GM12875 (cell line): ENCODE measurements at regions not wholly inside any gene's neighbourhood (a gene's known extent, or its start where the extent isn't known, plus 50 kb on each side); places are given as distances from the start of the nearest gene placed in this dataset.

Experiments used
- H3K4me3 ChIP-seq: one replicate; pipeline ENCODE4 v1.5.1; 2011; ENCODE audit warnings: low read depth, low read length, control low read depth
- TF ChIP-seq, protein P1 (sequence below): IDR thresholded peaks from 2 replicates; pipeline ENCODE4 v1.5.1; 2011; ENCODE audit warnings: low read depth, mild to moderate bottlenecking, control low read depth, inconsistent platforms, low read length, moderate library complexity, borderline replicate concordance; ENCODE audit not compliant: insufficient read depth

DNA sequence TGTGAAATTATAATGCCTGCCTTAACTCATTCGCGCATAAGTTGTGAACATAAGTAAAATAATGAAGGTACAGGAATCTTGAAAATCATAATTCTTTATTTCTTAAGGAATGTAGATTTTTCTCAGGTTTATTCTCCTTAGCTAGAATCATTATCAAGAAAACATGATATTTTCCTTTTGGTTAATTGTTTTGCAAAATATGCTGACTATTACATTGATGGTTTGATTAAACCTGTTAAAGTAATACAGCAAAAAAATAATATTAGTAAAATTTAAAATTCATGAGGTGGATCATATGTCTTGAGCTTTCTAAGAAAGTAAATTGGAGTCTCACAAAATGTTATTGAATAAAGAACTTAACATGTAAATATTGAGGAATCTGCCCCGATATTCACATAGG lies 178.7 kb upstream of the TRAM1L1 start:
- H3K4me3 ChIP-seq = no peak overlapping the region
- TF ChIP-seq, protein P1, sequence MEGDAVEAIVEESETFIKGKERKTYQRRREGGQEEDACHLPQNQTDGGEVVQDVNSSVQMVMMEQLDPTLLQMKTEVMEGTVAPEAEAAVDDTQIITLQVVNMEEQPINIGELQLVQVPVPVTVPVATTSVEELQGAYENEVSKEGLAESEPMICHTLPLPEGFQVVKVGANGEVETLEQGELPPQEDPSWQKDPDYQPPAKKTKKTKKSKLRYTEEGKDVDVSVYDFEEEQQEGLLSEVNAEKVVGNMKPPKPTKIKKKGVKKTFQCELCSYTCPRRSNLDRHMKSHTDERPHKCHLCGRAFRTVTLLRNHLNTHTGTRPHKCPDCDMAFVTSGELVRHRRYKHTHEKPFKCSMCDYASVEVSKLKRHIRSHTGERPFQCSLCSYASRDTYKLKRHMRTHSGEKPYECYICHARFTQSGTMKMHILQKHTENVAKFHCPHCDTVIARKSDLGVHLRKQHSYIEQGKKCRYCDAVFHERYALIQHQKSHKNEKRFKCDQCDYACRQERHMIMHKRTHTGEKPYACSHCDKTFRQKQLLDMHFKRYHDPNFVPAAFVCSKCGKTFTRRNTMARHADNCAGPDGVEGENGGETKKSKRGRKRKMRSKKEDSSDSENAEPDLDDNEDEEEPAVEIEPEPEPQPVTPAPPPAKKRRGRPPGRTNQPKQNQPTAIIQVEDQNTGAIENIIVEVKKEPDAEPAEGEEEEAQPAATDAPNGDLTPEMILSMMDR = no peak

- TF ChIP-seq, protein P1 = no peak
- H3K4me3 ChIP-seq = no peak overlapping the region
Measured at GRCh38 chr4:117267317-117267716, 181.9 kb upstream of the TRAM1L1 start.

DNA sequence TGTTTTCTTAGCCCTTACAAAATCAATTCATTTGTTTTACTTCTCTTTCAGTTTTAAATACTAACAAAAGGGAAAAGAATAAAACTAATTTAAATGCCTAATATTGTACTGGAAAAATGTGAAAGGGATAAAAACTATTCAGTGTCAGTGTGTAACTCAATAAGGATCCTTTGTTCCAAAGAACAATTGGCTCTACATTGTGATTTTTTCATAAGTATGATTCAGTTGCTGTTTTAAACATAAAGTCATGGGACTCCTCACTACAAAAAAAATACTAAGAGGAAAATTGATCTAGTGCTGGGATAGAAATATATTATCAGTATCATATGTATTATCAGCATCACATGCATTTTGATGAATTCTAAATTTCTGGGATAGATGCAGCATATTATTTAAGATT lies 199.4 kb upstream of the TRAM1L1 start:
- no peak overlapping the region for H3K4me3 ChIP-seq
- TF ChIP-seq, protein P1 = no peak

GRCh38 chr4:117293784-117294183 lies 208.4 kb upstream of the TRAM1L1 start:
- TF ChIP-seq, protein P1 = no peak
- H3K4me3 ChIP-seq = no peak overlapping the region

GRCh38 chr4:117302226-117302625 lies 216.8 kb upstream of the TRAM1L1 start:
- TF ChIP-seq, protein P1 = no peak
- H3K4me3 ChIP-seq = no peak overlapping the region

- no peak overlapping the region for H3K4me3 ChIP-seq
- TF ChIP-seq, protein P1 = no peak
Measured at GRCh38 chr4:117311215-117311614, 225.8 kb upstream of the TRAM1L1 start.

DNA sequence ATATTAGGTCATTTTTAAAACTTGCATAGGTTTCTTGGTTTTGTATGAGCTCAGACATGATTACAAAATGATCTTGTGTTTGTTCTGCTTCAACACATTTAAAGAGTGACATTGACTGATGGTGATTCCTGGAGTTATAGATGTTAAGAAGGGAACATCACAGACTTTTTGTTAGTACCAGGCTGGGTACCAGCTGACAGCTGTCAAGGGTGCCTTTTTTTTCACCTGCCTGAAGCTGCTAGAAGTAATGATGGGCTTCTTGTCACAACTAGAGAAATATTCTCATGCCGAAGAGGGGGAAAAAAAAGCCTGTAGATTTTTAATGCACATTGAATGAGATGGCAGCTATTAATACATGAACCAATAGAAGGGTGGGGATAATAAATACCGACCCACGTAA lies 226.6 kb upstream of the TRAM1L1 start:
- no peak overlapping the region for H3K4me3 ChIP-seq
- TF ChIP-seq, protein P1 = no peak
